ENCODE measurements at regions not wholly inside any gene's neighbourhood (a gene's known extent, or its start where the extent isn't known, plus 50 kb on each side); places are given as distances from the start of the nearest gene placed in this dataset.

- TF ChIP-seq, protein P1, sequence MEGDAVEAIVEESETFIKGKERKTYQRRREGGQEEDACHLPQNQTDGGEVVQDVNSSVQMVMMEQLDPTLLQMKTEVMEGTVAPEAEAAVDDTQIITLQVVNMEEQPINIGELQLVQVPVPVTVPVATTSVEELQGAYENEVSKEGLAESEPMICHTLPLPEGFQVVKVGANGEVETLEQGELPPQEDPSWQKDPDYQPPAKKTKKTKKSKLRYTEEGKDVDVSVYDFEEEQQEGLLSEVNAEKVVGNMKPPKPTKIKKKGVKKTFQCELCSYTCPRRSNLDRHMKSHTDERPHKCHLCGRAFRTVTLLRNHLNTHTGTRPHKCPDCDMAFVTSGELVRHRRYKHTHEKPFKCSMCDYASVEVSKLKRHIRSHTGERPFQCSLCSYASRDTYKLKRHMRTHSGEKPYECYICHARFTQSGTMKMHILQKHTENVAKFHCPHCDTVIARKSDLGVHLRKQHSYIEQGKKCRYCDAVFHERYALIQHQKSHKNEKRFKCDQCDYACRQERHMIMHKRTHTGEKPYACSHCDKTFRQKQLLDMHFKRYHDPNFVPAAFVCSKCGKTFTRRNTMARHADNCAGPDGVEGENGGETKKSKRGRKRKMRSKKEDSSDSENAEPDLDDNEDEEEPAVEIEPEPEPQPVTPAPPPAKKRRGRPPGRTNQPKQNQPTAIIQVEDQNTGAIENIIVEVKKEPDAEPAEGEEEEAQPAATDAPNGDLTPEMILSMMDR (IDR thresholded peaks at IDR 0.05; ENCODE audit: low read depth, low read length), result no peak
- H3K4me3 ChIP-seq (ENCODE audit: low read depth, low read length), result no peak overlapping the region
Observed at GRCh38 chr20:60803335-60804055, 448.6 kb upstream of the CDH4 start.

DNA sequence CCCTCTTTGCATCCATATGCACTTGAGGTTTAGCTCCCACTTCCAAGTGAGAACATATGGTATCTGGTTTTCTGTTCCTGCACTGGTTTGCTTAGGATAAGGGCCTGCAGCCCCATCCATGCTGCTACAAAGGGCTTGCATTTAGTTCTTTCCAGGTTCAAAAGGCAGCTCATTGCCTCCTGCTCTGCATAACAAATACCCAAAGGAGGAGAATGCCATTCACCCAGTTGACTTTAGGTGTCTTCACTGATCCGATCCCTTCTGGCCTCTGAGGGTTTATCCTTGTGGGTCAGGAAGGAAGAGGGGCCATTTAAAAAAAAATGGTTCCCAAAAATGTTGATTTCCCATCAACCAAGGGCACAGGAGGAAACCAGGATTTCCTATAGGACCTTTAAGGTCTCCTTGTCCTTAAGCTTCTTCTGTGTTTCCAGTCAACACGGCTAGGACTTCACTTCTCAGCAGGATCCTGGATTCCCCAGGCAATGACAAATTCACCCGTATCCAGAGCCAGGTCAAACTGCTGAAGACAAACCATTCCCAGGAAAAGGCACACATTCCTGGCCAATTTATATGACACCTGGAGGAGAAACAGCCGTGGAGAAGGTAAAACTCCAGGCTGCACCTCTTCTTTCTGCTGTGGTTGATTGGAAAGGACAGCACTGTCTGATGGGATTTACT, 447.7 kb upstream of the CDH4 start:
- no peak overlapping the region for H3K4me3 ChIP-seq (ENCODE audit: low read depth, low read length)
- TF ChIP-seq, protein P1 (IDR thresholded peaks at IDR 0.05; ENCODE audit: low read depth, low read length), result no peak

- no peak overlapping the region for H3K4me3 ChIP-seq (ENCODE audit: low read depth, low read length)
- TF ChIP-seq, protein P1 (IDR thresholded peaks at IDR 0.05; ENCODE audit: low read depth, low read length), result no peak
Observed at GRCh38 chr20:60804918-60805630, 447.0 kb upstream of the CDH4 start.

GRCh38 chr20:60806354-60806753, 445.7 kb upstream of the CDH4 start:
- TF ChIP-seq, protein P1 (IDR thresholded peaks at IDR 0.05; ENCODE audit: low read depth, low read length), result no peak
- no peak overlapping the region for H3K4me3 ChIP-seq (ENCODE audit: low read depth, low read length)

GRCh38 chr20:60806824-60807223, 445.2 kb upstream of the CDH4 start:
- TF ChIP-seq, protein P1 (IDR thresholded peaks at IDR 0.05; ENCODE audit: low read depth, low read length), result no peak

DNA sequence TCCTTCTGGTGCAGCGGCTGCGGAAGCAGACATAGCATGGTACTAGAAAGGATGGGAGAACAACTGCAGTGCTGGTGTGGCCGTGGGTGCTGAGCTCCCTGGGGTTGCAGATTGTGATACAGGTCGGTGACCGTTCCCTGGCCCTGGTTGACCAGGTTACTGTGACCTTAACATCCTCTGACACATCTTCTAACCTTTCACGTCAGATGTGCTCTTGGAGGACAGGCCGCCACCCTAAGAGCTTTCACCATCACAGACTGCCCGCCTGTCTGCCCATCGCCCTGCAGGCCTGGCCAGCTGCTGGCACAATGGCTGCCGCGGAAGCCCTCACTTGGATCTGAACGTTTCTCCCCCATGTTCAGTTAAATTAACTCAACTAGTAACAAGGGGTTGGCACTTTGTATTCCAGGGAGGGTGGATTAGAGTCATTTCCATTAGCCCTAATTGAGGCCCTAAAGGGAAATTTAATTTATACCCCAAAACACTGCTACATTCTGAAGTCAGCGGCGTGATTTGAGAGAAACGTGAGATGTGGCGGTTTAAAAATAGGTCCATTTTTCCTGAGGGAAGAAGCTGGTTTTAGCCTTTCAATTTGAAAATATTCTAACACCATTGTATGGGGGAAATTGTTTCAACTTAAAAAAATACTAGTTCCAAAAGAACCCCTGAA, 443.9 kb upstream of the CDH4 start:
- TF ChIP-seq, protein P1 (IDR thresholded peaks at IDR 0.05; ENCODE audit: low read depth, low read length), result no peak
- H3K4me3 ChIP-seq (ENCODE audit: low read depth, low read length), result no peak overlapping the region

More at GRCh38 chr20:60806824-60807223, 445.2 kb upstream of the CDH4 start:
- H3K4me3 ChIP-seq (ENCODE audit: low read depth, low read length), result no peak overlapping the region
